GM18951 (cell line): ENCODE measurements at regions not wholly inside any gene's neighbourhood (a gene's known extent, or its start where the extent isn't known, plus 50 kb on each side); places are given as distances from the start of the nearest gene placed in this dataset.
"Not testable (repeated sequence)": the region's sequence is repeated elsewhere in the genome, so short reads cannot be mapped to it uniquely, and the experiment has no call there.

ENCODE experiments used
- POLR2A ChIP-seq: IDR thresholded peaks from 4 replicates; pipeline ENCODE4 v1.6.1; 2011; ENCODE audit warnings: mild to moderate bottlenecking; ENCODE audit not compliant: insufficient read length, insufficient read depth; ENCODE audit errors: extremely low read depth
- in situ Hi-C: fragments of 300-500 bp; cut with MboI; formaldehyde crosslinking; loops from one replicate; pipeline ENCODE4 v1.12.0; 2022; ENCODE audit warnings: low sequenced_read_pairs, mixed read lengths, inconsistent platforms; ENCODE audit not compliant: unreplicated experiment

DNA sequence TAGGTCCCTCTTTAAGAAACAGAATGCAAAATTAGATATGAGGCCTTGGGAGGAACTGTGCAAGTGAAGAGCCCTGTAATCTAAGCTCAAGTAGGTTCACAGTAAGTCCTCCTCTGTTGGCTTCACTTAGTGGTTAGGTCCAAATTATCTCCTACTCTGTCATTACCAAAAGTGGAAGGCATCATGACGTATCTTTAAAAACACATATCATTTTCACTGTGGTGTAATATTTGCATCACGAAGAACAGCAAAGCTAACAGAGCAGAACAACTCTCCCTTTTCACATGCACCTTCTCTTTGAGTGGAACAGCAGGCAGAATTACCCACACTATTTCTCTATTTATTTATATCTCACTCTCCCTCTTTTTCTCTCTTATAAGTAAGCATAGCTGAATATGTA, 240.5 kb upstream of the CCNH start:
- in situ Hi-C loops = no loop called here

DNA sequence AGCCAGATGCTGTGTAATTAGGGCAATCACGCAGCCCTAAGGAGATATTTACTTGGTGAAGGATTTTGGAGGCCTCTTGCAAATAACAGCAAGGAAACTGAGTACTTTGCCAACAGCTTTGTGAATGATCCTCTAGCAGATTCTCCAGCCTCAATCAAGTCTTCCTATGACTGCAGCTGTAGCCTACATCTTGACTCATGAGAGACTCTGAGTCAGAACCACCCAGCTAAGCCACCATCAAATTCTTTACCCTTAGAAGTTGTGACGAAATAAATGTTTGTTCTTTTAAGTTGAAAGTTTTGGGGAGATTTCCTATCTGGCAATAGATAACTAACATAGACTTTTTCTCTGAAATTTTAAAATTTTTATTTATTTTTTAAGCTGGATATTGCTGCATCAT, 237.6 kb upstream of the CCNH start:
- in situ Hi-C loops = no loop called here
- no peak for TF ChIP-seq POLR2A

More for the DNA sequence above, 240.5 kb upstream of the CCNH start:
- TF ChIP-seq POLR2A = no peak

DNA sequence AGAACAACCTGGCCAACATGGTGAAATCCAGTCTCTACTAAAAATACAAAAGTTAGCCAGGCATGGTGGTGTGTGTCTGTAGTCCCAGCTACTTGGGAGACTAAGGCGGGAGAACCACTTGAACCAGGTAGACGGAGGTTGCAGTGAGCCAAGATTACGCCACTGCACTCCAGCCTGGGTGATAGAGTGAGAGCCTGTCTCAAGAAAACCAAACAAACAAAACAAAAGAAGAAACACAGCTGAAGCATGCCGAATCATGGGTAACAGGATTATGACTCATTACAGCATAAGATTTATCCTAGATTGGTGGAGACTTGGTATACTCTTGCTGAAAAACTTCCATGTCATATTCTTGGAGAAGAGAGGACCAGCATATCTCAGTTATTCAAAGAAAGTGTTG, 236.7 kb upstream of the CCNH start:
- in situ Hi-C loops = no loop called here
- TF ChIP-seq POLR2A = no peak

DNA sequence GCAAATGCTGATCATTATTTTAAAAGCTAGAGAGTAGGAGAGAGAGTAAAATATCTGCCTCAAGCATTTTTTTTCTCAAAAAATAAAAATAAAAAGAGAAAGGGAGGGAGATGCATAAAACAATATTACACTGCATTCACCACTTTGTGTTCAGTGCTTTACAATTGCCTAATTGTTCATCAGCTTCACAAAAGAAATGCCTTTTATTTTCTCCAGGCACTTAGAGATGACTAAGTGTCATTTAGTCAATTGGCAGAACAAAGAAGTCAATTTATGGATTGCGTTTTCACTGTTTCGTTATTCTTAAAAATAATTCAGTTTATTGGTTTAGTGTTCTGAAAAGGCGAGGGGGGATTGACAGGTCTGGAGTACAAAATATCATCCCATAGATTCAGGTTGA, 232.5 kb upstream of the CCNH start:
- in situ Hi-C loops = no loop called here
- TF ChIP-seq POLR2A = no peak

DNA sequence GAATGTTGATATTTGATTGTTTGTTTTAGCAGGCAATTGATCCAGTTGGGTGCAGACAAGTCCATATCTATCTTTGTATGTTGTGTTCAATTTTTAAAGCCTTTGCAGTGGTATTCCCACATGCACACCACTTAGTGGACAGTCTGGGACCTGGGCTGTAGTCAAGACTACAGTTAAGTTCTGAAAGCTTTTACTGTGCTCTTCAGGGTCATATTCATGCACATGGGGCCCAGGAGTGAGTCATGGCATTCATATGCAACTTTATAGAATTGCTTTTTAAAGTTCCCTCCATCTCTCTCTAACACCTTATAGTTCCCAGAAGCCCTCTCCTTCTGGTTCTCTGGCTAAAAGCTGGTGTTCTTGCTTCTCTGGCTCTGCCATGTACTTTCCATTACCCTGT, 228.2 kb upstream of the CCNH start:
- no peak for TF ChIP-seq POLR2A
- in situ Hi-C loops = no loop called here

DNA sequence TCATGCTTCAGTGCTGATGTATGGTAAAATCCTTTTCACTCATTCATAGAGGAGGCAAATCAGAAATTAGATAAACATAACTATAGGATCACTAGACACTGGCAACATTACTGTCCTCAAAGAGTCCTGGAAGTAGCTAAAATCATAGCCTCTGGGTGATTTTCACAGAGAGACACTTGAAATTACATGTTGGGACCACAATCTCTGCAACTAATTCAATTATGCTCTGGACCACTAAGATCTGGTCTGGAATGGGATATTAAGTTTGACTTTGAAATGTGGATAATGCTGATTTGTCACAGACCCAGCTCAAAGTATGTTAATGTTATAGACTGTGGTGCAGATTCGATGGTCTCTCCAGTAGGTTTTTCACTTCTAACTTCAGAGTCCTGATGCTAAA, 214.6 kb upstream of the CCNH start:
- no peak for TF ChIP-seq POLR2A
- in situ Hi-C loops = no loop called here

DNA sequence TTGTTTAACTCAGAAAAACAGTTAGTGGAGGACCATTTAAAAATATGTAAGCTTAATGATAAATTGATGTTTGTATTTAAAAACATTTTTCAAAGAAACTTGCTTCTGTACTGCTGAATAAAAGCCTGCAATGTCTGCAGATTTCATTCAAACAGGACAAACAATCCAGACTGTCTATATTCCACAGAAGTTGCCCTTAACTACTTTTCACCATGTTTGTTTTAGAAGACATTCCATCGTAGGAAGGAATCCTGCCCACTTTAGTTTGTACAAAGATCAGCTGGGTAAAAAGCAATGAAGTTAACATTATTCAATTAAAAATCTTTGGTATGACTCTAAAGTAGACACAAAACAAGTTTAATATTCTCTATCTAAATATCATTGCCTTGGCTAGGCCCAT, 195.7 kb upstream of the CCNH start:
- in situ Hi-C loops = no loop called here
- TF ChIP-seq POLR2A = no peak

DNA sequence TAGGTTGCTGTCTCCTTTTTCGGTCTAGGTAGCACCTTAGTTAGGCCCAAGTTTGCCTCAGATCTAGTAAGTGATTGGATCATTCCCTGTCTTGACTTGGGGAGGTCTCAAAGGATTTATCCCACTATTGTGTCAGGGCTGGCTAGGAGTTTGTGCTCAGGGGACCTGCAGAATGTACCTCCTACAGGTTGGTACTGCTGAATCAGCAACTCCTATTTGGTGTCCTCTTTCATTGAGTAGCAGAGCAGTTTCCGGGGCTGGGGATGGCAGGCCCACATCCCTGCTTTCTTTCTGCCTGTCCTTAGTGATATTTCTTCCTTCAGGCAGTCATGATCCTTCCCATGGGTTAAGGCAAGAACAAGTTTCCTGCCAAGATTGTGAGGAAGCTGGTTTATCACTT, 192.9 kb upstream of the CCNH start:
- TF ChIP-seq POLR2A = no peak
- in situ Hi-C loops = no loop called here

DNA sequence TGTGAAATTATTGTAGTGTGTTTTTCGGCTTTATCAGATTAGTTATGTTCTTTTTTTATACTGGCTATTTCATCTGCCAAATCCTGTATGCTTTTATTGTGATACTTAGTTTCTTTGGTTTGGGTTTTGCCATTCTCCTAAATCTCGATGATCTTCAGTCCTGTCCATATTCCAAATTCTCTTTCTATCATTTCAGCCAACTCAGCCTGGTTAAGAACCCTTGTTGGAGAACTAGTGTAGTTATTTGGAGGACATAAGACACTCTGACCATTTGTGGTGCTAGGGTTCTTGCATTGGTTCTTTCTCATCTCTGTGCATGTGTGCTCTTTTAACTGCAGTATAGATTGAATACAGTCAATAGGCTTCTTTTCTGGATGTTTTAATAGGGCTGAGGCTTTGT, 187.0 kb upstream of the CCNH start:
- TF ChIP-seq POLR2A = no peak
- in situ Hi-C loops = no loop called here

DNA sequence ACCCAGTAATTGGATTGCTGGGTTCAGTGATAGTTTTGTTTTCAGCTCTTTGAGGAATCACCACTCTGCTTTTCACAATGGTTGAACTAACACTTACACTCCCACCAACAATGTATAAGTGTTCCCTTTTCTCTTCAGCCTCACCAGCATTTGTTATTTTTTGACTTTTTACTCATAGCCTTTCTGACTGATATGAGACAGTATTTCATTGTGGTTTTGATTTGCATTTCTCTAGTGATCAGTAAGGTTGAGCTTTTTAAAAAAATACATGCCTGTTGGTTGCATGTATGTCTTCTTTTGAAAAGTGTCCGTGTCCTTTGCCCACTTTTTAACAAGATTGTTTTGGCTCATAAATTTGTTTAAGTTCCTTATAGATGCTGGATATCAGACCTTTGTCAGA, 185.7 kb upstream of the CCNH start:
- in situ Hi-C loops = no loop called here
- no peak for TF ChIP-seq POLR2A

DNA sequence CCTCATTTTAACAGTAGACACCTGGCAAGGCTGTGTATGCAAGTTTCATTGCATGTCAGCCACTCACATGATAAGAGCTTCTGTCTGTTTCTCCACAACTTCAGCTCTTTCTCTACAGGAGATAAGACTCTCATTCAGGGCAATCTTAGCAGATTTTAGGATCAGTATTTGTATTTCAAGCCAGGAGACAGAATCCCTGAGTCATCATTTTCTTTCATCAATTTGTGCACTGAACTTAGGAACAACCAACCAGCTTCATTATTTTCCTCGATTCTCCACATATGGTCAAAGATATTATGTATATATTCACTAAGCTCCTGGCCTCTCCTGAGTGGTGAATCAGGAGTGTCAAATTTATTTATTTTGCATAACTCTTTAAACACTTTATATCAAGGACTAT, 181.8 kb upstream of the CCNH start:
- in situ Hi-C loops = no loop called here

DNA sequence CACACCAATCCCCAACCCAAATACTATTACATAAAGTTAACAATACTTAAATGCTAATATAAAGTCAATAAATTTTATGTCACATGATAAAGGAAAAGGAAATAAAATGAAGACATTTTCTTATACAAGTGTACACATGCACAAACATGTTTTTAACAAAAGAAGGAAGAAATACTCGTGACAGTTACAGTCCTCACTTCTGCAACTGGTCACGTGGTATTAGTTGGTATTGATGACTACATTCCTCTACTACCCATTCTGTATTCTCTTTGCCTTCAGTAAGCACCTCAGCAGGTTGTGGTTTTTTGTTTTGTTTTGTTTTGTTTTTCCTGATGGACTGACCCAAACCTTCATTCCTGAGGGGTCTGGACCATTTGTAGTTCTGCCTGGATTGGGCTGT, 176.9 kb upstream of the CCNH start:
- TF ChIP-seq POLR2A = no peak
- in situ Hi-C loops = no loop called here

More for the DNA sequence above, 181.8 kb upstream of the CCNH start:
- TF ChIP-seq POLR2A = no peak

DNA sequence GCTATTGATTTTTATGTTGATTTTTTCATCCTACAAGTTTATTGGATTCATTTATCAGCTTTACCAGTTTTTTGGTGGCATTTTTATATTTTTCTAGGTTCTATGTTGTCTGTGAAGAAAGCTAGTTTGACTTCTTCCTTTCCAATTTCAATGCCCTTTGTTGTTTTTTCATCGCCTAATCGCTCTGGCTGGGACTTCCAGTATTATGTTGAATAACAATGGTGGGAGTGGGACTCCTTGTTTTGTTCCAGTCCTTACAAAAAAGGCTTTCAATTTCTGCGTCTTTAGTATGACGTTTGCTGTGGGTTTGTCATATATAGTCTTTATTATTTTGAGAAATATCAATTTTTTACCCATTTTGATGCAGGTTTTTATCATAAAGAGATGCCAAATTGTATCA, 175.6 kb upstream of the CCNH start:
- in situ Hi-C loops = no loop called here
- no peak for TF ChIP-seq POLR2A

DNA sequence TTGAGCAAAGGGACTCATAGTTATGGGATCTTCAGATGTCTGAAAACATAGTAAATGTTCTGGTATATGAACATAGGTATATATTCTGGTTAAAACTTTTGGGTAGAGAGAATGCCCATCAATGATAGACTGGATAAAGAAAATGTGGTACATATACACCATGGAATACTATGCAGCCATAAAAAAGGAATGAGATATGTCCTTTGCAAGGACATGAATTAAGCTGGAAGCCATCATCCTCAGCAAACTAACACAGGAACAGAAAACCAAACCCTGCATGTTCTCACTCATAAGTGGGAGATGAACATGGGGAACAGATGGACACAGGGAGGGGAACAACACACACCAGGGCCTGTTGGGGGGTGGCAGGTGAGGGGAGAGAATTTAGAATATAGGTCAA, 171.0 kb upstream of the CCNH start:
- in situ Hi-C loops = not testable (repeated sequence)

DNA sequence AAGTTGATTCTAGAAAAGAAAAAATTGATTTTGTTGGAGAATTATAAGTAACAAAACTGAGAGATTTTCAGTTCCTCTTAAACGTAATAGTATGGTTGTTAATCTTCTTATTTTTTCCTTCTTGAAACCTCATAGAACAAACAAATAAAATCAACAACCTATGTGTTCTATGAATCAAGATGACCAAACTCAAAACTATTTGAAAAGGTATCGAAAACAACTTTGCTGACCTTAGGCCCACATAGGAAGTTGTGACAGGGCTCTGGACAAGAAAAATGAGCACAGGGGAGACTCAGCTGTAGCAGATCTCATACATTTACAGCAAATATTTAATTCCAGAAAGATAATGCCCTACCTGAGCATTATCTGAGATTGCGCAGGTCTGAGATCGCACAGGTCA, 169.4 kb upstream of the CCNH start:
- no peak for TF ChIP-seq POLR2A
- in situ Hi-C loops = no loop called here
